Limb (tissue), 2 donors: ENCODE measurements at regions not wholly inside any gene's neighbourhood (a gene's known extent, or its start where the extent isn't known, plus 50 kb on each side); places are given as distances from the start of the nearest gene placed in this dataset.
"Not testable (repeated sequence)": the region's sequence is repeated elsewhere in the genome, so short reads cannot be mapped to it uniquely, and the experiment has no call there.

ENCODE experiments used
- DNase-seq, 2 donors: peaks; one replicate each; pipeline ENCODE4 v3.0.0-alpha.2; 2016; ENCODE audit errors: extremely low spot score in 2 of 2

GRCh38 chr12:23356440-23356839 lies 593.0 kb downstream of the SOX5 start:
- DNase-seq = no peak

- DNase-seq = no peak
Measured at GRCh38 chr12:23356927-23357708, 592.4 kb downstream of the SOX5 start.

- peak in 1 of 2 donors; percentile 35 for DNase-seq
Measured at GRCh38 chr12:23359975-23360701, 589.3 kb downstream of the SOX5 start.

GRCh38 chr12:23361971-23362370 lies 587.5 kb downstream of the SOX5 start:
- no peak for DNase-seq

- no peak for DNase-seq
Measured at GRCh38 chr12:23368590-23368989, 580.9 kb downstream of the SOX5 start.

- no peak for DNase-seq
Measured at GRCh38 chr12:23375621-23376020, 573.8 kb downstream of the SOX5 start.

GRCh38 chr12:23376238-23376637 lies 573.2 kb downstream of the SOX5 start:
- no peak for DNase-seq

GRCh38 chr12:23380419-23381100 lies 568.9 kb downstream of the SOX5 start:
- no peak for DNase-seq

- not testable (repeated sequence) for DNase-seq
Measured at GRCh38 chr12:23388898-23389297, 560.6 kb downstream of the SOX5 start.

GRCh38 chr12:23389315-23389714 lies 560.2 kb downstream of the SOX5 start:
- DNase-seq = not testable (repeated sequence)

GRCh38 chr12:23399402-23399933 lies 550.0 kb downstream of the SOX5 start:
- no peak for DNase-seq

- DNase-seq = no peak
Measured at GRCh38 chr12:23415180-23415579, 534.3 kb downstream of the SOX5 start.

- DNase-seq = no peak
Measured at GRCh38 chr12:23421556-23421955, 527.9 kb downstream of the SOX5 start.

GRCh38 chr12:23423097-23423687 lies 526.3 kb downstream of the SOX5 start:
- DNase-seq = no peak

- no peak for DNase-seq
Measured at GRCh38 chr12:23423796-23424195, 525.7 kb downstream of the SOX5 start.

GRCh38 chr12:23424685-23425084 lies 524.8 kb downstream of the SOX5 start:
- no peak for DNase-seq

GRCh38 chr12:23426328-23426727 lies 523.1 kb downstream of the SOX5 start:
- DNase-seq = no peak

- DNase-seq = no peak
Measured at GRCh38 chr12:23428758-23429157, 520.7 kb downstream of the SOX5 start.

GRCh38 chr12:23431006-23431405 lies 518.5 kb downstream of the SOX5 start:
- DNase-seq = no peak

- DNase-seq = no peak
Measured at GRCh38 chr12:23433121-23433520, 516.3 kb downstream of the SOX5 start.

GRCh38 chr12:23434154-23434553 lies 515.3 kb downstream of the SOX5 start:
- DNase-seq = no peak

- no peak for DNase-seq
Measured at GRCh38 chr12:23446746-23447145, 502.7 kb downstream of the SOX5 start.
